HG02610 (cell line): ENCODE measurements at regions not wholly inside any gene's neighbourhood (a gene's known extent, or its start where the extent isn't known, plus 50 kb on each side); places are given as distances from the start of the nearest gene placed in this dataset.
"Not testable (repeated sequence)": the region's sequence is repeated elsewhere in the genome, so short reads cannot be mapped to it uniquely, and the experiment has no call there.

Experiments used
- ATAC-seq: cut with Tn5 transposase; IDR thresholded peaks from one replicate; pipeline ENCODE4 v1.9.1; 2021; ENCODE audit warnings: mild to moderate bottlenecking, moderate library complexity; ENCODE audit not compliant: unreplicated experiment

- no peak for ATAC-seq
Observed at GRCh38 chr12:94862421-94862820, 141.1 kb downstream of the NDUFA12 start.

GRCh38 chr12:94856324-94856723, 147.2 kb downstream of the NDUFA12 start:
- ATAC-seq: peak; percentile 27

DNA sequence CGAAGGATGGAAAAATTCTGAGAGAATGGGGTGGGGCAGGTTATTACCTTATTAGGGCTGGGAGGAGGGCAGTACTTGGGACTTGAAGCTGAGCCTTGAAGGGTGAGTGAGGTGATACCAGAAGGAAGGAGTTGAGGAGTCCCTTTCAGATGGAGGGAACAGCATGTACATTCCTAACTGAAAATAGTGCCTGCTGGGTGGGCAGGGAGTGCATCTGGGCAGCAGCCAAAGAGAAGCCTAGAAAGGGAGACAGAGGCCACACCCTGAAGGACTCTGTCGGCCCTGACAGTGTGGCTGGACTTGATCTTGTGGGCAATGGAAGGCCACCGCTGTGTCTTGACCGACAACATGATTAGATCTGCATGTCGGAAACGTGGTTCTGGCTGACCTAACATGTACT, 147.6 kb downstream of the NDUFA12 start:
- no peak for ATAC-seq

DNA sequence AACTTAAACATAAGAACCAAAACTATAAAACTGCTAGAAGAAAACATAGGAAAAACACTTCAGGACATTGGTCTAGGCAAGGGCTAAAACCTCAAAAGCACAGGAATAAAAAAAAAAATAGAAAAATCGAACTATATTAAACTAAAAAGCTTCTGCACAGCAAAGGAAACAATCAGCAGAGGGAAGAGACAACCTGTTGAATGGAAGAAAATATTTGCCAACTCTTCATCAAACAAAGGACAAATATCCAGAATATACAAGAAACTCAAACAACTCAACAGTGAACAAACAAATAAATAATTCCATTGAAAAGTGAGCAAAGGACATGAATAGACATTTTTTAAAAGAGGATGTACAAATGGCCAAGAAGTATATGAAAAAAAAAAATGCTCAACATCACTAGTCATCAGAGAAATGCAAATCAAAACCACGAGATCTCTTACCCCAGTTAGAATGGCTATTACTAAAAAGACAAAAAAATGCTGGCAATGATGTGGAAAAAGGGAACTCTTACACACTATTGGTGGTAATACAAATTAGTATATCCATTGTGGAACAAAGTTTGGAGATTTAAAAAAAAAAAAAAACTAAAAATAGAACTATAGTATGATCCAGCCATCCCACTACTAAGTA, 152.0 kb downstream of the NDUFA12 start:
- ATAC-seq: no peak

DNA sequence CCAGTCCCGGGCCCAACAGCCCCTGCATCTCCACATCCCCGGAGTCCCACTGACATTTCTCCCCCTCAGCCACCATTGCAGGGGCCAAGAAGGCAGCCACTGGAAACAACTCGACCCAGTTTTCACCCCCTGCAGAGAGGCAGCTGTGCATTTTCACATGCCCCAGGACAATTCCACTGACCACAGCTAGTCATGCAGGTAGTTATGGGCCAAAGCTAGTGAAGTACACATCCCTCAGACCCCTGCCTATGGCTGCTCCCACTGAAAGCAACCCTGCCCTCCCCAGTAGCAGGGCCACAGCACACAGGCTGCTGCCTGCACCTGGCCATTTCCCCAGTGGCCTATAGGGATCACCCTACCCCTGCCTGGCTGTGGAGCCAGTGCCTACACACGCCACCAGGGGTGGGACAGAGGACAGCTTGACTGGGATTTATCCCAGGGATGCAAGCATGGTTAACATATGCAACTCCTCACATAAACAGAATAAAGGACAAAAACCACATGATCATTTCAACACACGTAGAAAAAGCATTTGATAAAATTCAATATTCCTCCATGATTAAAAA, 154.0 kb downstream of the NDUFA12 start:
- ATAC-seq: no peak

GRCh38 chr12:94848966-94849365, 154.5 kb downstream of the NDUFA12 start:
- no peak for ATAC-seq

DNA sequence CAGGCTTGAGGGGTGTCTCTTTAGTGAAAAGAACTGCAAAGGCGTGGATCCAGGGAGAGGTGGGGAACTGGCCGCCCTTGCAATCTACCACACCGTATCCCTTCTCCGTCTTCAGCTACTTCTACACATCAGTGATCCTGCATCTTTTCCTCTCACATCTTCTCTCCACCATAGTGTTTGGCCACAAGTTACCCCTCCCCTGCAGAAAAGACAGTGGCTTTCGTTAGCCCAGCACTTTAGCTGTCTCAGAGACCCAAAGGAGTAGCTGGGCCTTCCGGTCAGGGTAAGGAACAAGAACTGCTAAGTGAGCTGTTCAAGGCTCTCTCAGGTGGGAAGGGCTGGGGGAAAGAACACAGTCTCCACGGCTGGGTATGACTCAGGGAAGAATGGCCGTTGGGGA, 158.4 kb downstream of the NDUFA12 start:
- no peak for ATAC-seq

- ATAC-seq: no peak
Observed at GRCh38 chr12:94844452-94844851, 159.0 kb downstream of the NDUFA12 start.

GRCh38 chr12:94841904-94842610, 161.4 kb downstream of the NDUFA12 start:
- ATAC-seq: no peak

- no peak for ATAC-seq
Observed at GRCh38 chr12:94841177-94841576, 162.3 kb downstream of the NDUFA12 start.

DNA sequence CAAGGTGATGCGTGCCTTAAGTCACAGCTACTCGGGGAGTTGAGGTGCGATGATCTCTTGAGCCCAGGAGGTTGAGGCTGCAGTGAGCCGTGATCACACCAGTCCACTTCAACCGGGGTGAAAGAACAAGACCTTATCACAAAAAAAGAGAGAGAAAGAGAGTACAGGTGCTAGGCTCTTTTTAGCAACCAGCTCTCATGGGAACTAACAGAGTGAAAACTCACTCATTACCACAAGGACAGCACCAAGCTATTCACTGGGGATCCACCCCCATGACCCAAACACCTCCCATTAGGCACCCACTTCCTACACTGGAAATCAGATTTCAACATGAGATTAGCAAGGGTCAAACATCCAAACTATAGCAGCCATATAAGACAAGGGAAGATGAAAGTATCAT, 164.2 kb downstream of the NDUFA12 start:
- ATAC-seq: peak; percentile 88

- not testable (repeated sequence) for ATAC-seq
Observed at GRCh38 chr12:94836952-94837670, 166.4 kb downstream of the NDUFA12 start.

DNA sequence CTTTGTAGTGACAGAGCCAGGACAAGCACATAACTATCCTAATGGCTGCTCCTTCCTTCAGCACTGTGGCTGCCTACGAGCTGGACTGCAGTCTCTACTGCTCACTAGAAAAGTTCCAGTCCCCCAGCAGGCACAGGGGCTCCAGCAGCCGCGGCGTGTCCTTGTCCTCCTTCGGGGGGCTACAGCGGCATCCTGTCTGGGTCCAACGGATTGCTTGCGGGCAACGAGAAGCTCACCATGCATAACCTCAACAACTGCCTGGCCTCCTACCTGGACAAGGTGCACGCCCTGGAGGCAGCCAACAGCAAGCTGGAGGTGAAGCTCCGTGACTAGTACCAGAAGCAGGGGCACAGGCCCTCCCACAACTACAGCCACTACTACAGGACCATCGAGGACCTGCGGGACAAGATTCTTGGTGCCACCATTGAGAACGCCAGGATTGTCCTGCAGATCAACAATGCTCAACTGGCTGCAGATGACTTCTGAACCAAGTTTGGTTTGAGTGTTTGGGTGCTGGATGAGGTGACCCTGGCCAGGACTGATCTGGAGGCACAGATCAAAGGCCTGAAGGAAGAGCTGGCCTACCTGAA, 169.4 kb downstream of the NDUFA12 start:
- no peak for ATAC-seq

DNA sequence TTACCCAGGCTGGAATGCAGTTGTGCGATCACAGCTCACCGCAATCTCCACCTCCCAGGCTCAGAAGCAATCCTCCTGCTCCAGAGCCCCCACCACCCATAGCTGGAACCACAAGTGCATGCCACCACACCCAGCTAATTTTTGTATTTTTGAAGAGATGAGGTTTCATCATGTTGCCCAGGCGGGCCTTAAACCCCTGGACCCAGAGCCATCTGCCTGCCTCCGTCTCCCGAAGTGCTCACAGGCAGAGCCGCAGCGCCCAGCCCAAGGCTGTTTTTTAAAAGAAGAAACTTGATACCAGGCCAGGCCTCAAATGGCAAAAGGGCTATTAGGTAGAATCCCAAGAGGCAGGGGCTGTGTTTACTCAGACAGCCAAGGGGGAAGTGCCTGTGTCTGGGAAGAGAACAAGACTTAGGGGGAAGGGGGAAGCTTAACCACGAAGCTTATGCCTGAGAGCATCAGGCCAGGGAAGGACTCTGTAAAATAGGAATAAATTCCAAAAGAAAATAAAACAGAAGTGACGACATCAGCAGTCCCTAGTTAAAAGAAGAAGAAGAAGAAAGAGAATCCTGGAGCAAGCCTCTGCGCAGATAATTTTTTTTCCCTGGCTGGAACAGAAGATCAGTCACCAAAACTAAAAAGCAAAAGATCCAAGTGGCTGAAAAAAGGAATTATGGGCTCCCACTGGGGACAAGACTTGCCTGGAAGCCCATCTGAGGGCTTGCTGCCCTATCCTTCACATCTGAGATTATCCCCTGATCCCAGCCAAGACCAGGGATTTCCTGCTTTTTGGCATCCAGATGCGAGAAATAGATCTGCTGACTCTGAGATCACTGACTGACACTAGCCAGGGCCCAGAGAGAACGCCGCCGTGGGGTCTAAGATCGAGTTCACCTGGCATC, 170.5 kb downstream of the NDUFA12 start:
- no peak for ATAC-seq

DNA sequence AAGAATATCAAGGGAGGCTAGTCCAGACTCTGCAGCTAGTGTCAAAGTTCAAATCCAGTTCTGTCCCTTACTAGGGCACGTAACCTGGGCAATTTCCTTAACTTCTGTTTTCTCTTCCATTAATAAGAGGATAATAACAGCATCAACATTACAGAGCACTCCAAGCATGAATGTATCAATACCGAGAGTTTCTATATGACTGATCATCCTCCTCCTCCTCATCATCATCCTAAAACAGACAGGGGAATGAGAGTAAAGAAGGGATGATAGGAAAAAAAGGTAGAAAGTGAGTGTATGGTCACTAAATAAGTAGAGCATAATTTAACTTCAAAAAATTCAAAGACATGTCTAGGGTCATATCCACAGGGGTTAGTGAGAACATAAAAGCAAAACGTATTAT, 171.4 kb downstream of the NDUFA12 start:
- no peak for ATAC-seq

DNA sequence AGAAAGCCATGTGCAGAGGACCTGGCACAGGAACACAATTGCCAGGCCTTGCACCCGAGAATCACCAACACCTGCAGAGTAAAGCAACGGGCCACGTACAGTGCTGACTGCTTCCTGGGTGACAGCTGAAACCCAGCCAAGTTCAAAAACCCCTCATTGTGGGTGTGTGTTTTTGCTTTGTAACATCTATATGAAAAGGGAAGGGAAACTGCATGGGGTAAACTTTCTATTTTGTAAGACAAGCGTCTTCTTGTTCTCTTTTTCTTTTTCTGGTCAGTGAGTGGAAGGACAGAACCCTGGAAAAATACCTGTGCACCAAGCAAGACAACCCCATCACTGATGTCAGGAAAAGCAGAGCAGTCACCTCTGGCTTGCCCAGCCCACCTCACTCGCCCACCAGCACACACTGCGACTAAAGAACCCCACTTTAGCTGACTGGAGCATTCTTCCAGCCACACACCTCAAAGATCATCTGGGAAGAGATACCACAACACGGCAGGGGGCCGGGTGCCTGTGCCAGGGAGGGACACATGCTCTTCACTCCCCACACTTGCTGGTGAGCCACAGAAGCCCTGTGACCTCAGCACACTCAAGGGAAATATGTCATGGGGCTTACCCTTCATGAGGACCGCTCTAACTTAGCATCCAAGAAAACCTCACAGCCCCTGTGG, 172.3 kb downstream of the NDUFA12 start:
- ATAC-seq: peak; percentile 81

- no peak for ATAC-seq
Observed at GRCh38 chr12:94829552-94829951, 173.9 kb downstream of the NDUFA12 start.

DNA sequence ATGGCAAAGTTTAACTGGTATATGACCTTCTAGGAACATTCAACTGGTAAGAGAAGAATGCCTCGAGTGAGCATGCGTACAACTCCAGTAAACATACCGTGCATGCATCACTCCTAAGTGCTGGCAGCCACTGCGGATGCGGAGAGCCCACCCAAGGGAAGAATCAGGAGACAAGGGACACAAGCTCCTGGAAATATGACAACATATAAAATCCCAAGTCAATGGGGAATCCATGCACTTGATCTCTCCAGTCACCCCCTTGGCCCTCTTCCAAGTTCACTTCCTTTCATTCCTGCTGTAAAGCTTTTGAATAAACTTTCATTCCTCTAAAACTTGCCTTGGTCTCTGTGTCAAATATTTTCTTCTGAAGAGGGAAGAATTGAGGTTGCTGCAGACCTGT, 168.7 kb upstream of the TMCC3 start:
- ATAC-seq: no peak

GRCh38 chr12:94817695-94818075, 167.3 kb upstream of the TMCC3 start:
- ATAC-seq: peak; percentile 24

GRCh38 chr12:94817201-94817600, 166.8 kb upstream of the TMCC3 start:
- ATAC-seq: not testable (repeated sequence)
